Body of pancreas (tissue), 4 donors: ENCODE measurements at regions not wholly inside any gene's neighbourhood (a gene's known extent, or its start where the extent isn't known, plus 50 kb on each side); places are given as distances from the start of the nearest gene placed in this dataset.
"Not testable (repeated sequence)": the region's sequence is repeated elsewhere in the genome, so short reads cannot be mapped to it uniquely, and the experiment has no call there.

ENCODE experiments used
- ATAC-seq: fragments of 150-250 bp; one replicate; pipeline ENCODE4 v1.9.1; 2016
- DNase-seq, 4 donors: peaks; one replicate each; pipeline ENCODE4 v3.0.0-alpha.2; 2019
- H3K27ac ChIP-seq, 4 donors: fragments of 200-600 bp; sonication (generic); 1 replicate in 3 of 4; 2 replicates in 1 of 4; pipeline versions ENCODE4 v1.5.1 to v1.6.1; 2016 to 2019; ENCODE audit warnings: mild to moderate bottlenecking in 1 of 4, mixed read lengths in 1 of 4, moderate library complexity in 1 of 4
- H3K27me3 ChIP-seq, 2 donors: fragments of 200-600 bp; sonication (generic); one replicate each; pipeline ENCODE4 v1.6.0; 2016; ENCODE audit warnings: mild to moderate bottlenecking in 1 of 2
- H3K36me3 ChIP-seq, 2 donors: fragments of 200-600 bp; sonication (generic); replicated peaks in 1 of 2; 2 replicates each; pipeline ENCODE4 v1.5.1; 2016; ENCODE audit warnings: low read depth in 2 of 2; ENCODE audit not compliant: insufficient read depth in 1 of 2
- H3K4me1 ChIP-seq: fragments of 200-600 bp; sonication (generic); one replicate; pipeline ENCODE4 v1.6.0; 2016
- H3K4me3 ChIP-seq, 2 donors: fragments of 200-600 bp; sonication (generic); 1 replicate in 1 of 2; 2 replicates in 1 of 2; pipeline ENCODE4 v1.5.1; 2016 to 2019
- H3K9me3 ChIP-seq, 3 donors: fragments of 200-600 bp; sonication (generic); 1 replicate in 2 of 3; 2 replicates in 1 of 3; pipeline ENCODE4 v1.5.1; 2016
- CTCF ChIP-seq, 7 experiments: fragments of 450-650 bp in 4 of 7; fragments of 200-600 bp in 3 of 7; sonication (generic) in 3 of 7; IDR thresholded peaks; one replicate each; pipeline ENCODE4 v1.5.1; 2016 to 2019; ENCODE audit warnings: antibody characterized with exemption in 7 of 7
- POLR2A ChIP-seq, 3 donors: fragments of 450-650 bp; IDR thresholded peaks; one replicate each; pipeline ENCODE4 v1.6.1; 2016; ENCODE audit warnings: antibody characterized with exemption in 3 of 3, mild to moderate bottlenecking in 2 of 3
- WGBS, 2 donors: methylation state at CpG; one replicate each; pipeline ENCODE4 v1.1.5; 2017; 5-methylcytosine and 5-hydroxymethylcytosine counted together
- intact Hi-C: fragments of 100-400 bp; cut with DNase I; formaldehyde crosslinking; loops from one replicate; pipeline ENCODE4 v1.15.1; 2023

GRCh38 chr9:108395421-108395820 is 460.4 kb downstream of the ACTL7B start:
- intact Hi-C loops: no loop called here
- ATAC-seq (no peak), DNase-seq (no peak)
- H3K9me3 ChIP-seq: no peaks in the 10 kb centered on the region
- 93 to 94% methylated on average over 4 of the region's 4 CpGs for WGBS, 2 donors
- H3K27me3 ChIP-seq: no peaks in the 10 kb centered on the region
- H3K4me3 ChIP-seq: no peak overlapping the region
- H3K27ac ChIP-seq: no peak overlapping the region
- no peak for TF ChIP-seq POLR2A (IDR thresholded peaks at IDR 0.05)
- TF ChIP-seq CTCF (IDR thresholded peaks at IDR 0.05): no peak
- H3K4me1 ChIP-seq: peaks cover 7% of the 10 kb centered on the region
- H3K36me3 ChIP-seq: no peaks in the 10 kb centered on the region

- Histone ChIP-seq H3K36me3 (no peaks in the 10 kb centered on the region), H3K27me3 (no peaks in the 10 kb centered on the region), H3K27ac (no peak overlapping the region), H3K9me3 (no peaks in the 10 kb centered on the region), H3K4me3 (no peak overlapping the region), H3K4me1 (peaks cover 7% of the 10 kb centered on the region)
- WGBS, 2 donors: 92 to 93% methylated on average over 13 of the region's 13 CpGs
- intact Hi-C loops: no loop called here
- ATAC-seq: no peak
- DNase-seq: no peak
- TF ChIP-seq POLR2A (IDR thresholded peaks at IDR 0.05) (no peak), CTCF (IDR thresholded peaks at IDR 0.05) (no peak)
Observed at GRCh38 chr9:108394726-108395125, 461.1 kb downstream of the ACTL7B start.

DNA sequence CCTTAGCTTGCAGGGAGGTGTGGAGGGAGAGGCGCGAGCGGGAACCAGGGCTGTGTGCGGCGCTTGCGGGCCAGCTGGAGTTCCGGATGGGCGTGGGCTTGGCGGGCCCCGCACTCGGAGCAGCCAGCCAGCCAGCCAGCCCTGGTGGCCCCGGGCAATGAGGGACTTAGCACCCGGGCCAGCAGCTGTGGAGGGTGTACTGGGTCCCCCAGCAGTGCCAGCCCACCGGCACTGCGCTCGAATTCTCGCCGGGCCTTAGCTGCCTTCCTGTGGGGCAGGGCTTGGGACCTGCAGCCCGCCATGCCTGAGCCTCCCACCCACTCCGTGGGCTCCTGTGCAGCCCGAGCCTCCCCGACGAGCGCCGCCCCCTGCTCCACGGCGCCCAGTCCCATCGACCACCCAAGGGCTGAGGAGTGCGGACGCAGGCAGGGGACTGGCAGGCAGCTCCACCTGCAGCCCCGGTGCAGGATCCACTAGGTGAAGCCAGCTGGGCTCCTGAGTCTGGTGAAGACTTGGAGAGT is 462.2 kb downstream of the ACTL7B start:
- H3K4me1 ChIP-seq, intact Hi-C loops, H3K27ac ChIP-seq, H3K27me3 ChIP-seq, H3K9me3 ChIP-seq, H3K36me3 ChIP-seq, ATAC-seq, H3K4me3 ChIP-seq, DNase-seq: not testable (repeated sequence)
- WGBS, 2 donors: 92 to 100% methylated on average over 1 to 10 of the region's 31 CpGs

- Histone ChIP-seq H3K27ac (no peak overlapping the region), H3K9me3 (no peaks in the 10 kb centered on the region), H3K36me3 (no peaks in the 10 kb centered on the region), H3K4me1 (peaks cover 7% of the 10 kb centered on the region), H3K27me3 (no peaks in the 10 kb centered on the region), H3K4me3 (no peak overlapping the region)
- DNase-seq (no peak), ATAC-seq (no peak)
- WGBS, 2 donors: 100% methylated on average over 1 of the region's 1 CpG
- intact Hi-C loops: no loop called here
- no peak for TF ChIP-seq CTCF (IDR thresholded peaks at IDR 0.05)
- TF ChIP-seq POLR2A (IDR thresholded peaks at IDR 0.05): no peak
Observed at GRCh38 chr9:108392877-108393276, 462.9 kb downstream of the ACTL7B start.

DNA sequence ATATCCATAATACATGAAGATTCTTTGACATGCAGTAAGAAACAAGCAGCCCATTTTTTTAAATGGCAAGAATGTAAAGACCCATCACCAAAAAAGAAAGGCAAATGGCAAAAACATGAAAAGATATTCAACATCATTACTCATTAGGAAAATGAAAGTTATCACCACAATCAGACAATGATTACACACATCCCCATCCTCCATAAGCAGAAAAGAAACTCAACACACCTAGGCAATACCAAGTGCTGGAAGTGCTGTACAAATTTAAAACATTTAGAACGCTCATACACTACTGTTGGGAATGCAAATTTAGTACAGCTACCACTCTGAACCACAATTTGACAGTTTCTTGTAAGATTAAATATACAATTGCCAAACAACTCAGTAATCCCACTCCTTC is 466.7 kb downstream of the ACTL7B start:
- no peaks in the 10 kb centered on the region for H3K9me3 ChIP-seq
- 81 to 86% methylated on average over 1 of the region's 1 CpG for WGBS, 2 donors
- no peaks in the 10 kb centered on the region for H3K27me3 ChIP-seq
- DNase-seq (no peak), ATAC-seq (no peak)
- TF ChIP-seq POLR2A (IDR thresholded peaks at IDR 0.05): no peak
- no peak for TF ChIP-seq CTCF (IDR thresholded peaks at IDR 0.05)
- no peak overlapping the region for H3K27ac ChIP-seq
- H3K36me3 ChIP-seq: no peaks in the 10 kb centered on the region
- H3K4me3 ChIP-seq: no peak overlapping the region
- intact Hi-C loops: no loop called here
- no peaks in the 10 kb centered on the region for H3K4me1 ChIP-seq
